SIG-M5 treated with dmso at 0.1 percent for 504 hours (cell line): ENCODE measurements at regions not wholly inside any gene's neighbourhood (a gene's known extent, or its start where the extent isn't known, plus 50 kb on each side); places are given as distances from the start of the nearest gene placed in this dataset.

Source experiments
- DNase-seq: peaks from one replicate; lab custom pipeline; 2025; ENCODE audit not compliant: unreplicated experiment; lab: John Stamatoyannopoulos, UW

DNA sequence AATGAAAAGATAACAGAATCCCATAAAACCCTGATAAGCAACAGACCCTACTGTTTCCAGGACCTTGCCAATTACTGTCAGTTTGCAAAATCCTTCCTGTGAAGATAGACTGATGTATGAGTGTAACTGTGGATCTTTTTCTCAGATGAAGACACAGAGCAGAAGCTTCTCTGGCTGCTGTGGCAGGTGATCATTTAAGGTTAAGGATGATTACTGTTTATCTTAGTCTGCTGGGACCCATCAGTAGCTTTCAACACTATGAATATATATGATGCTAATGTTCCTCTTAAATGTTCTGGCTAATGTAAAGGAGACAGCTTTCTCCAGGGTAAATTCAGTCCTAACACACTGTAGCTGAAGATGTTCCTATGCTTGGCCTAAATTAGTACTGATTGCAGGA is 56.0 kb upstream of the CTTNBP2 start:
- no peak for DNase-seq

DNA sequence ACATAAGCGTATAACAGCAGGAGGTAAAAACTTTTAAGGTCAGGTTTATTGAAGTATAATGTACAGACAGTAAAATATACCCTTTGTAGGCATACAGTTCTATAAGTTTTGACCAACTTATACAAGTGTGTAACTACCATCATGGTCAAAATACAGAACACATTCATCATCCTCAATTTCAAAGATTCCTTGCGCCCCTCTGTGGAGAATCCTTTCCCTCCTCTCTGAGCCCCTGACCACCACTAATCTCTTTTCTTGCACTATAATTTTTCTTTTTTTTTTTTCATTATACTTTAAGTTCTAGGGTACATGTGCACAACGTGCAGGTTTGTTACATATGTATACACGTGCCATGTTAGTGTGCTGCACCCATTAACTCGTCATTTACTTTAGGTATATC is 58.1 kb upstream of the CTTNBP2 start:
- no peak for DNase-seq

DNA sequence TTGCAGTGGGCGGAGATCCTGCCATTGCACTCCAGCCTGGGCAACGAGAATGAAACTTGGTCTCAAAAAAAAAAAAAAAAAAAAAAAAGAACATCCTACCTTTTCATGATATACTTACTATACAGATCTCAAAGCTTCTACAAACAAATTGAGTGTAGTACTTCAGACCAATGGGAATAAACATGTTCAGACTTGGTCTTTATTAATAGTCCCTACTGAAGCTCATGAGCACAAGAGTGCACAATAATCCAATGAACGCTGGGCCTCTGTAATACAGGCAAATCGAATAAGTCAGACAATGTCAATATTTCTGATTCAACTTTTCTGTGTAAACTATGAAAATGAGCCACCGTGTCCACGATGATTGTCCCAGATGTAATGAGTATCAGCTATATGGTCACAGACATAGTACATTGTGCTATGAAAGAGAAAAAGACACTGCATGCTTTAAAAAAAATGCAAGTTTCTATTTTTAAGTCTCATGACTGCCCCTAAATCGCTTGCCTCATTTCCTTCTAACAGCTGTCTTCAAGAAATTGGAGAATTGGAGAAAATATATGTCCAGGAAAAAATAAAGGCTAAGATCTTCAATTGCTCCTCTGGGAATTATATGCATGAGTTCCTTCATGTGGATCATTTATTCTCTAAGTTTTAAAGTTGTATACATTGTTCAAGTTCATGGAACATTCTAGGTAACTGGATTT is 64.0 kb upstream of the CTTNBP2 start:
- no peak for DNase-seq

DNA sequence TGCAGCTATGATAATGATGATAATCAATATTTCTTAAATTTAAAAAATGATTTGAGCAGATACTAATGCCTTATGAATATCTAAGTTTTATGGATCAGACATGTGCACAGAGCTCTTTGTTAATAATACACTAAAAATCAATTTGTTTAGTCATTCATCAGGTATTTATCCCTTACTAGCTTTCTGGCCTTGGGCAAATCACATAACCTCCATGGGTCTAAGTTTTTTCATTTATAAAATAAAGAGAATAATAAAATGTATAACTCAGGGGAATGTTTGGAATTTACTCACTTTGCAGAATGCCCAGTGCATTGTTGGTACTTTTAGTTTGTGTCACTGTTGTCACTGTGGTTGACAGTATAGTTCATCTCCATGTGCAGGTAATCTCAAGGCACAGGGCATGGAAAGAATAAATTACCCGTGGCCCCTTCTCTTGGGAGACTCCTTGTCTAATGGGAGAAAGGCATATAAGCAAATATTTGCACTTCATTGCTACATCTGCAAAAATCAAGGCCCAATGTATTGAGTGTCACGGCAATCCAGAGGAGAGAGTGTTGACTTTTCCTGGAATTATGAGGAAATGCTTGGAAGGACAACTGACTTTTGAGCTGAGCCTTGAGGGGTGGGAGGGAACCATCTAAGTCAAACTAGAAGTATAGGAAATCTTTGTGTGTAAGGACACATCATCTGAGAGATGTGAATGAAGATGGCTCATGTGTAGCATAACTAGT is 64.7 kb upstream of the CTTNBP2 start:
- no peak for DNase-seq

DNA sequence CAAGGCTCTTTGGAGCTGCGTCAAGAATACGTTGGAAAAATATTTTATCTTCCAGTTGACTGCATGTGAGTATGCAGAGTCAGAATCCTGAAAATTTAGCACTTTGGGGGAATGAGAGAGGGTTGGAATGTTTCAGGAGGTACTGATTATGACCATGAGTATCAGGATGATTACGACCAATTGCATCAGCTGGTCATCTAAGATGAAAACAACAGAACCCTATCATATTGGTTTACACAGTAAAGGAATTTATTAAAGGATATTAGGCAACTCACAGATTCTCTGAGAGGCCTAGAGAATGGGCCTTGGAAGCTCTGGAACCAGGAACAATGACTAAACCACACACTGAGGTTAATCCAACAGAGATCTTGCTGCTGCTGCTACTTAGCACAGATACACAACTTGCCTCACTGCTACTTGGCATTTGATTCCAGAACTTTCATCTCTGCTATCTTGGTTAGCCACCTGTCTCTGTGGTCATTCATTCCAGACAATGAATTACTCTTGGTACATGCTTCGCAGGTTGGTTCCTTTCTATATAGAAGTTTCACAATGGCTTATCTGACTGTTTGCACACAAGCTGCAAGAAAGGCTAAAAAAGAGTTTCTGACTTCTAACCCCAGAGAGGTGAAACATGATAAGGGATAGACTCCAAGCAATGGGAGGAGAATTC is 68.0 kb upstream of the CTTNBP2 start:
- no peak for DNase-seq

DNA sequence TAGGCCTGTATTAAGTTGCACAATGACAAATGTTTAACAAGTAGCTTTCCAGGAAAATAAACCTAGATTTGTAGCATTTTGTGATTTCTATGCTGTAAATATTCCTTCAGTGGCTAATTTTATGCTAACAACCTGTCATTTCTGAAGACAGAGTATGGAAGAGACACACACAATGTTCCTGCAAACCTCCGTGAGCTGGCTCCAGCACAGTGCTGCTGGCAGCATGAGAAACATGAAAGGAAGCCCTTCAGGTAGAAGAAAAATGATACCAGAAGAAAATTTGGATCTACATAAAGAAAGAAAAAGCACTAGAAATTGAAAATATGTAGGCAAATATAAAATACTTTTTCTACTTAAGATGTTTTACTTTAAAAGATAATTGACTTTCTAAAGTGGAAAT is 69.5 kb upstream of the CTTNBP2 start:
- no peak for DNase-seq

DNA sequence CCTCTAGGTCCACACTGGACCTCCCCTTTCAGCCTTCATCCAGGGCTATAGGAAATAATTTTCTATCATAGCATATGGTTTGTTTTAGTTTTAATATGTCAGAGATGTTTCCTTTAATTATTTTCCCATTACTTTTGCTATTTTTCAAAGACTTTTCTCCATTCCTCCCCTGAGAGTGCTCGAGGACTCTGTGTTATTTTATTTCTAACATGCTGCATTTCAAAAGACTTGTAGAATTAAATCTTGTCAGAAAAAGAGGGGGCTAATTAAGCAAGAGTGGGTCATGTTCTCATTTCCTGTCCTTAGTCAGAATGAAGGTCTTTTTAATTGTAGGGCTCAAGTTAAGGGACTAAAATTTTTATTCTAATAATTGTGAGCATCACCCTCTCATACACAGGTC is 71.6 kb upstream of the CTTNBP2 start:
- DNase-seq: no peak

DNA sequence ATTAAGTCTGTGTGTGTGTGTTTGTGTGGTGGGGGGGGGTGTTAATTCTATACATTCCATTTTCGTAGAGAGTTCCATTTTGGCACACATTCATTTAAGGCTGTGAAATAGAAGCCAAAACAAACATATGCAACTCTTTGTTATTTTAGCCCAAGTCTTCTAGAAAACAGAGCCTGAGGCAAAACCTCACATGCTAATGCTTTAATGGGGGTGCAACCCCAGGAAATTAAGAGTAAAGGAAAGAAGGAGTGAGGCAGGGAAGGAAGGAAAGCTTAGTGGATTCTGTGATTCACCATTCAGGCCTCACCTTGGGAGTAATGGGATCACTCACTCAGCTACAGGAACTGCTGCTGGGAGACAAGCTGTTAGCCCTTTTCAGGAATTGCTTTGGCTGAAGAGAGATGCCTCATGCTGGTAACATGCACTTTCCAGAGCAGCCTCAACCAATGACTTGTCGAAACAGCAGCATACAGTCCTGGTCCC is 73.0 kb upstream of the CTTNBP2 start:
- no peak for DNase-seq

DNA sequence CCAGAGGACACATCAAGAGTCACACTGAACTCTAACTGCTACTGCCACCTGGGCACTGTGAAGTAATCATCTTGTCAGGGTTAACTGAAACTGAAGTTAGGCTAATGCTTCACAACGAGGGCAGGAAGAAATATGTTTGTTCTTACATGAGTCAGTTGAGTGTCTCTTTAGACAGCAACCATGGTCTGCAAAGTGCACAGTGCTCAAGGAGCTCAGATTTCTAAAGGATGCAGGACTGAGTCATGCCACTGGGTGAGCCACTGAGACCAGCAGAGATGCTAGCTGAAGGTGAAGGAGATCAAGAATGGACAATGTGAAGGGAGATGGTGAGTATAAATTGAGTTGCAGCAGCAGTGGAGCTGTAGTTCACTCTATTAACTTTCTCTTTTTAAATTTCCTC is 76.0 kb upstream of the CTTNBP2 start:
- no peak for DNase-seq

DNA sequence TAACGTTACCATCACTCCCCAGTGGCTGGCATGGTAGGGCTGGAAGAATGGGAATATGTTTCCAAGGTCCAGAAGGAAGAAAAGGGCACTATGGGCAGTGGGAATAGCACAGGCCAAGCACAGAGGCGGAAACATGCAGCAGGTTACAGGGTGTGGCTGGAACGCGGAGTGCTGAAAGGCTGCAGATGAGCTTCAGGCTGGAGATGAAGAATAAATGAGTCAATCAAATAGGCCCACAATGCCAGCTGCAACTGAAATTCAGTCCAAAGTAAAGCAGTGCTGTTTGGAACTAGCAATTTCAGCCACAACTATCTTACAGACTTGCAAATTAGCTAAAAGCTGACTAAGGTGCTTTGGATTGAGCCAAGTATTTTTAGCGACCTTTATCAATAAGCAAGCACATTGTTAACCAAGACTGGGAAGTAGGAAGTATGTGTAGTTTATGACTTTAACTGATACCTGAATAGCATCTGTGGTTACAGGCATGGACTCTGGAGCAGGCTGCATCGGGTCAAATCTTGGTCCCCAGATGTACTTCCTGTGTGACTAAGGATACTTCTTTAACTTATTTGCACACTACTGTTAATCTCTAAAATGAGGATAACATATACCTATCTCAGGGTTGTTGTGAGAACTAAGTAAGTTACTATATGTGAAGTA is 77.5 kb upstream of the CTTNBP2 start:
- no peak for DNase-seq

DNA sequence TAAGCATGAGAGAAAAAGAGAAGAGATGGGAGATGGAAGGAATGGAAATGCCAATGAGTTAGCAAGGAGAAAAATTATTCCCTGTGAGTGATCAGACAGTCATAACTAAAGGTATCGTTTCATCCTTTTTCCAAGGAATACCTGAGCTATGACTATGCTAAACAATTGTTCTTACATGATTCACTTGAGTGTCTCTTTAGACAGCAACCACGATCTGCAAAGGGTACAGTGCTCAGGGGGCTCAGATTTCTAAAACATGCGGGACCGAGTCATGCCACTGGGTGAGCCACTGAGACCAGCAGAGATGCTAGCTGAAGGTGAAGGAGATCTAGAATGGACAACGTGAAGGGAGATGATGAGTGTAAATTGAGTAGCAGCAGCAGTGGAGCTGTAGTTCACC is 78.0 kb upstream of the CTTNBP2 start:
- no peak for DNase-seq

DNA sequence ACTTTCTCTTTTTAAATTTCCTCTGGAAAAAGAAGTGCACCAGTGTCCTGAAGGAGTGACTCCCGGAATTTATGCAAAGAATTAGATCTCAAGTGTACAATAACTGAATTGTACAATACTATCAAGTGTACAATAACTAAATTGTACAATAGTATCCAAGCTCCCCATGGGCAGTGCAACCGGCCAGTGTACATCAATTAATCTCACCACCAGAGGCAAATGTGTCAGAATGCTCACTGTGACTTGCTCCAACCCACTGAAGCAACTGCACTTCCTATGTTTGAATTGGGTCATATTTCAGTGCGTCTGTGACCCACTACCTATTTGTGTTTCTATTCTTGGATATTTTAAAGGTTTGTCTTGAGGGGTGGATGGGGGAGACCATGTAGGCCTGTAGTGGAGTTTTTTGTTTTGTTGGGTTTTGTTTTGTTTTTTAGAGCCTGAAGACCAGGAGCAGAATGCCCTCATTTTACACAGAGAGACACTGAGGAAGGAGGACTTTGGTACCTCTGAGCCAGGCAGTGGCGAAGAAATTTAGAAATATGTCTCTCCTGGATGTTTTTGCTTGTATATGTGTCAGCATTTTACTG is 78.5 kb upstream of the CTTNBP2 start:
- no peak for DNase-seq

DNA sequence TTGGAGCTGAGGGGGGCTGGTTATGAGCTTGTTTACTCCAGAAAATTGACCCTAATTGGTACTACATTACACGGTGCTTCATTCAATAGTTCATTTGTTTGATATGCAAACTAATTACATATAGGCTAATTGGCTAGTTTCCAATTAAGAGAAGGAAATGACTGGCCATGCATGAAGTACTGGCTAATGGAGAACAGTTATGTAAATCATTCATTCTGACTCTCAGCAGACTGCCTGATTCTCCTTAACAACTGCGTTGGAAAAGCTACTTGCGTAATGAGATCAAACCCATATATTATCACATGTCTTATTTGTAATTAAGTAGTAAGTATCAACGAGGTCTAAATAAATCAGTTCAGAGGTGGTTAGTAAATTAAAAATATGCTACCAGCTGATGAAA is 81.8 kb upstream of the CTTNBP2 start:
- no peak for DNase-seq

DNA sequence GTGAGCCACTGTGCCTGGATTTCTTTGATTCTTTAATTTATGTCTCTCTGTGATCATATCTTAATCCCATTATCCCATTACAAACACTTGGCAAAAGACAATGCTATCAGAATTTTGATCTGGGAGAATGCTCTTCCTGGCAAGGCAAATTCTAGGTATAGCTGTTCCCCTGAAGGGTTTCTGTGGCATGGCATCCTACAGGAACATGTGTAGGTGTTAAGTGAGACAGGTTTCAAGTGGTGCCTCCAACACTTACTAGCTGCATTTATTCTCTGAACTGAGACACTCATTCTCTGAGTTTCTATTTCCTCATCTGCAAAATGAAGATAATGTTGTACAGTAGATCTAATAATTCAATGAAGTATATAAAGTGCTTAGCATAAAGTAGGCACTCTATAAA is 87.1 kb upstream of the CTTNBP2 start:
- no peak for DNase-seq

DNA sequence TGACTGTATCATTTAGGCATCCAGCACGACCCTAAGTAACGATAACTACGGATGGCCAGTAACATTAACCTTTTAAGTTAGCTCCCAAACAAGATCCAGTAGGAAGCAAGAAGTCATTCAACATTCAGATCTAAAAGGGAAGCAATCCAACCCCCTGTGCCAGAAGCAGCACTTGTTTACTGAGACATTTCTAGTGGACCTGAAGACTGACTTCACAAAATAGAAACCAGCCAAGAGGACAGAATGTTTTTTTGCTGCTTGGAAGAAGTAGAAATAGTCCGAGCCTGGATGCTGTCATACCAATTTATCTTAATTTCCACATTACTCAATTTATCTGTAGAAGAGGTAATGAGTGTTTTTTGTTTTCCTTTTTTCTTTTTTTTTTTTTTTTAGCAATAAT is 88.0 kb upstream of the CTTNBP2 start:
- DNase-seq: no peak

DNA sequence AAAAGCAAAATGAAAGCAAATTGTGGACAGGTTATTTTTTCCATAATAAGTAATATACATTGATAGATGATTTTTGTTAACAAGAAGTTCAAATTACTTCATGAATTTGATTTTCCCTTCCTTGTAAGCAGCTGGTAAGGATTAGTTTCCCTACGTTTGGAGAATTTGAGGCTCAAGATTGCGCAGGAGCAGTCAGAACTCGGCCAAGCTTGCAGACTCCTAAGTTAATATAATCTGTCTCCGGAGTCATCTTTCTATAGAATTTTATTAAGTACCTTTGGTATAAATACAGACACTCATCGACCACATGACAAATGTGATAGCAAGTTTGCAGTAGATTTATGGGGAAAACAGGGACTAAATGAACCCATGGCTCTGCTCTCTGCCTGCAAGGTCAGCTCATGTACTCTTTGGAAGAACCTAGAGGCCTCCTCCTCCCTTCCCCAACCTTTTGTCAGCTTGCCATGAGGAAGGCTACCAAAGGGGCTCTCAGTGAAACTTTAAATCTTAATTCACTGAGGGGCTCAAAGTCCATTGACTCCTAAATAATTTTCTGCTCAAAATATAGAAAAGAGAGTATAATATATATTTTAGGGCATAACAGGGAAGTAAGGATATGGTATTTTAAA is 89.2 kb upstream of the CTTNBP2 start:
- DNase-seq: no peak

DNA sequence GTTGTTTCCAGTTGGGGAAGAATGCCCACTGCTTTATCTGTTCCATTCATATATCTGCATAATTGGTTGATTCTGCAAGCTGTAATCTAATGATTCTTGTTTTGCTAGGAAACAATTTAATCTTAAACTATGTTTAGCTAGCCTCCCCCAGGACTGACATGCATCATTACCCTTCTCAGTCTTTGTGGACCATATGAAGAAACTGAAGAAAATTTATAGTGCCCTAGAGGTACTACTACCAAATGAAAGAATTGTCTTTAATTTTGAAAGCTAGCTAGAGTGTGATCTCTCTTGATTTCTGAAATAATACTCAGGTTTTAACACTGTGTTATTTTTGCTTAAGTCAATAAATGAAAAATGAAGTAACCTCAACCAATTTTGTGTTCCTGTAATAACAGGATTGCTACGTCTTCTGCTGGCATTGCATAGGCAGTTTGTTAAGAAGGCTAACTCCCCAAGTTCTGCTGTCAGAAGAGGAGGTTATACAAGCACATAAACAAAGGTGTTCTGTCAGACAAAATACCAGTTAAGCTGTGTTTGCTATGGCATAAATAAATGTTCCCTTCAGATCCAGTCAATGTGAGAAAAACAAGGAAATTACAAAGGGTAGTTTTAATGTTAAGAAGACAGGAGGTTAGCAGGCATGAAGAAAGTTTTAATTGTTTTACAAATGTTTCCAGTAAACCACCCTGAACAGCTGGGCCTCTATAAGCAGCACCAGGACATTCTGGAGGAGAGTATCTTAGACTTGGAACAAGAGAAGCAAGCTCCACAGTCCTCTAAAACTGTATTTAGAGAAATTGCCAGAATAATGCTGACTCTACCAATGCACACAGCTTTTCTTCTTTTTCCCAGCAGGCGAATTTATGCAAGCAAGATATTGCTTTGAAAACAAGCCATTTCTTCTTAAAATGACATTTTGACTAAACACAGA is 90.3 kb upstream of the CTTNBP2 start:
- no peak for DNase-seq

DNA sequence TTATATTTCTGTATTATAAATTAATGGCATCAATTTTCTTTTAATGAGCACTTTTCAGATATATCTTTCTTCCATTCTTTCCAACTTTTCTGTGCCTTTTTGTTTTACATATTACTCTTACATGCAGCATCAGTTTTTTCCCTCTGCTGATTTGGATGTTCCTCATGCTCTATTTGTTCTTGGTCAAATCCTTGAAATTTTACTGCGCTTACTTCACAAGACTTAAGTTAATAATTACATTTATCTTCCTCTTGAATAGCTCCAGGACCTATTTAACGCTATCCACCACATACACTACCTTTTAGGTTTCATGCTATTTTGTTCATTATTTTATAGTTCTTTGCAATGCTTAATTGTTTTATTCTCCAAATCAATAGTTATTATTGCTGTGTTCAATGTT is 97.6 kb upstream of the CTTNBP2 start:
- no peak for DNase-seq

DNA sequence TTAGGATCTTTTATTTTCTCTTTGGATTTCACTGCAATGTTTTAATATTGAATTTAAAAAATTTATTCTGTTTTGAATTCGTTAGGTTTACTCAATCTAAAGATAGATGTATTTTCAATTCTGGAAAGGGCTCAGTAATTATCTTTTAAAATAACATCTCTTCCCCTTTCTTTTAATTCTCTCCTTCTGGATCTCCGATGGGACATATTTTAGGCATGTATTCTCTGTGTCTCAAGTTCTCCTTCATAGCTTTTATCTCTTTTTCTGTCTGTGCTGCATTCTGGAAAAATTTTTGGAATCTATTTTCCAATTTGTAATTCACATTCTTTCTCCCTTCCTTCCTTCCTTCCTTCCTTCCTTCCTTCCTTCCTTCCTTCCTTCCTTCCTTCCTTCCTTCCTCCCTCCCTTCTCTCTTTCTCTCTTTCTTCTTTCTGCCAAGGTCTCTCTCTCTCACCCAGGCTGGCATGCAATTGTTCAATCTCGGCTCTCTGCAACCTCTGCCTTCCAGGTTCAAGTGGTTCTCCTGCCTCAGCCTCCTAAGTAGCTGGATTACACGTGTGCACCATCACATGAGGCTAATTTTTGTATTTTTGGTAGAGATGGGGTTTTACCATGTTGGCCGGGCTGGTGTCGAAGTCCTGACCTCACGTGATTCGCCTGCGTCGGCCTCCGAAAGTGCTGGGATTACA is 98.5 kb upstream of the CTTNBP2 start:
- DNase-seq: no peak
